ENCODE measurements at regions not wholly inside any gene's neighbourhood (a gene's known extent, or its start where the extent isn't known, plus 50 kb on each side); places are given as distances from the start of the nearest gene placed in this dataset.
"Not testable (repeated sequence)": the region's sequence is repeated elsewhere in the genome, so short reads cannot be mapped to it uniquely, and the experiment has no call there.

DNA sequence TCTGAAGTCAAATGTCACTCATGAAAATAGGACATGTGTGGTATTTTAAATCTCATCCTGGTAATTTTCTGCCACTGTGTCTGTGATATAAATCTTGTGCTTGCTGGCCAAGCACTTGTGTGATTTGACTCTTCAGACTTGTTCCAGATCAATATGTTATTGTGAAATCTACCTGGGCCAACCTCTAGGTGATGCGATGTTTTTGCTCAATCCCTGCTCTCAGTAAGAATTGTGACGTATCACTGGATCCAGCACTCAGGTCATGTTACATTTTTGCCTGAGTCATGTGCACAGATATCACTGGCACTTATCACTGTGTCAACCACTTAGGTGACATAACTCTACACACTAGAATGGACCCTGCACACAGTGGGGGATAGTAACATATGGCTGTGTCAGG is 100.4 kb upstream of the BPY2C start:
- TF ChIP-seq, protein P1, sequence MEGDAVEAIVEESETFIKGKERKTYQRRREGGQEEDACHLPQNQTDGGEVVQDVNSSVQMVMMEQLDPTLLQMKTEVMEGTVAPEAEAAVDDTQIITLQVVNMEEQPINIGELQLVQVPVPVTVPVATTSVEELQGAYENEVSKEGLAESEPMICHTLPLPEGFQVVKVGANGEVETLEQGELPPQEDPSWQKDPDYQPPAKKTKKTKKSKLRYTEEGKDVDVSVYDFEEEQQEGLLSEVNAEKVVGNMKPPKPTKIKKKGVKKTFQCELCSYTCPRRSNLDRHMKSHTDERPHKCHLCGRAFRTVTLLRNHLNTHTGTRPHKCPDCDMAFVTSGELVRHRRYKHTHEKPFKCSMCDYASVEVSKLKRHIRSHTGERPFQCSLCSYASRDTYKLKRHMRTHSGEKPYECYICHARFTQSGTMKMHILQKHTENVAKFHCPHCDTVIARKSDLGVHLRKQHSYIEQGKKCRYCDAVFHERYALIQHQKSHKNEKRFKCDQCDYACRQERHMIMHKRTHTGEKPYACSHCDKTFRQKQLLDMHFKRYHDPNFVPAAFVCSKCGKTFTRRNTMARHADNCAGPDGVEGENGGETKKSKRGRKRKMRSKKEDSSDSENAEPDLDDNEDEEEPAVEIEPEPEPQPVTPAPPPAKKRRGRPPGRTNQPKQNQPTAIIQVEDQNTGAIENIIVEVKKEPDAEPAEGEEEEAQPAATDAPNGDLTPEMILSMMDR (IDR thresholded peaks at IDR 0.05 in 4 of 5, conservative IDR thresholded peaks at IDR 0.05 in 1 of 5) = not testable (repeated sequence)
- TF ChIP-seq POLR2A (IDR thresholded peaks at IDR 0.05) = not testable (repeated sequence)

All from gastrocnemius medialis (tissue), 4 donors.